GM21528 (cell line): ENCODE measurements at regions not wholly inside any gene's neighbourhood (a gene's known extent, or its start where the extent isn't known, plus 50 kb on each side); places are given as distances from the start of the nearest gene placed in this dataset.

Experiments
- ATAC-seq: cut with Tn5 transposase; IDR thresholded peaks from one replicate; pipeline ENCODE4 v1.9.1; 2021; ENCODE audit warnings: mild to moderate bottlenecking, moderate library complexity; ENCODE audit not compliant: unreplicated experiment, low FRiP score

DNA sequence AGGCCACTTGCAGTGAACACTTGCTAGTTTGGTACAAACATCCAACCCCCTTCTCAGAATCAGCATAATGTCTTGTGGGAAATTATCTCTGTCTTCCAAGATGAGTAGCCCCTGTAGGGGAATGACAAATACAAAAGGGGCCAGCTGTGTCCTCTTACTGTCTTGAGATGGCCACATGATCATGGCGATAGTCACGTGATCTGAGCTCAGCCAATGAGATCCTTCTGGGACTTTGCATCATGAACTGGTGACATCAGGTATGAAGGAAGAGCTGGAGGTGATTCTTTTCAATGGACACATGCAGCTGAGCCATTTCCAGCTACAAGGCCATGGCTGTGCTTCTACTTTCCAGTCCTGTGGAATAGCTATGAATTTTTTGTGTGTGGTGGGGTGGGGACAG lies 206.3 kb downstream of the IRX1 start:
- ATAC-seq = no peak

DNA sequence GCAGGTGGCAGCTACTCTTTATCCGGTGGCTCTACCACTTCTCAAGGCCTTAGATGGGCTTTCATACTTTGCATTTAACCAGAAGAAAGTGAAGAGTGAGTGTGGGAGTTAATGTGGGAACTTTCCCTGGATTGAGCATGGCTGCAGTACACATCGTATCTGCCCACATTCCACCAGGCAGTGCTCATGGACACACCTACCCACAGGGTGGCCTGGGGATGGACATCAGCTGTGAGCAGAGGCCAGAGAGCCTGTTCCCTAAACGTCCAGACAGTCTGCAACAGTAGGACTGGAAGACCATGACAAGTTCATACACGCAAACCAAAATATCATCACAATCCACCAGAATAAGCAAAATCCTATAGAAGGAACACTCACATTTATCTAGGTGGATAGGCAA lies 213.8 kb downstream of the IRX1 start:
- ATAC-seq = no peak

DNA sequence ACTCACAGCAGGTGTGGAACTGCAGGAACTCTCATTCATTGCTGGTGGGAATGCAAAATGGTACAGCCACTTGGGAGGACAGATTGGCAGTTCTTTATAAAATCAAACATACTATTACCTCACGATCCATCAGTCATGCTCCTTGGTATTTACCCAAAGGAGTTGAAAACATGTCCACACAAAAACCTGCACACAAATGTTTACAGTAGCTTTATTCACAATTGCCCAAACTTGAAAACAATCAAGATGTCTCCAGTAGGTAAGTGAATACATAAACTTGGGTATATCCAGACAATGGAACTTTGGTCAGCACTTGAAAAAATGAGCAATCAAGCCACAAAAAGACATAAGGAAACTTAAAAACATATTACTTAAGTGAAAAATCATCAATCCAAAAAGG lies 215.5 kb downstream of the IRX1 start:
- no peak for ATAC-seq

DNA sequence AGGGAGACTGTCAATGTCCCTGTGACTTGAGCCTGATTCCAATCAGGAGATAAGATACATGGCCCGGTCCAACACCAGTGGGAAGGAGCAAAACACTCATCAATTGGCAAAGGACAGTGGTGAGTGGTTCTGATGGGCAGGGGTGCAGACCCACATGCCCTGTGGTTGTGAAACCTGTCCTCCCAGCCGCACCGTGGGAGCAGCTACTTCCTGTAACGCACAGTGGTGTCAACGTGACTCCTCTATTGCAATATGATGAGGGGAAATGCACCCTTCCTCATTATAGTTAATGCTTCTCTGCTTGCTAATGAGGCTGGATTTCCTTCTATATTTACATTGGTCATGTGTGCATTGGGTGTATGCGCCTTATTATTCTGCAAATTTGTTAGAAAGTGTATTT lies 223.0 kb downstream of the IRX1 start:
- ATAC-seq = no peak

DNA sequence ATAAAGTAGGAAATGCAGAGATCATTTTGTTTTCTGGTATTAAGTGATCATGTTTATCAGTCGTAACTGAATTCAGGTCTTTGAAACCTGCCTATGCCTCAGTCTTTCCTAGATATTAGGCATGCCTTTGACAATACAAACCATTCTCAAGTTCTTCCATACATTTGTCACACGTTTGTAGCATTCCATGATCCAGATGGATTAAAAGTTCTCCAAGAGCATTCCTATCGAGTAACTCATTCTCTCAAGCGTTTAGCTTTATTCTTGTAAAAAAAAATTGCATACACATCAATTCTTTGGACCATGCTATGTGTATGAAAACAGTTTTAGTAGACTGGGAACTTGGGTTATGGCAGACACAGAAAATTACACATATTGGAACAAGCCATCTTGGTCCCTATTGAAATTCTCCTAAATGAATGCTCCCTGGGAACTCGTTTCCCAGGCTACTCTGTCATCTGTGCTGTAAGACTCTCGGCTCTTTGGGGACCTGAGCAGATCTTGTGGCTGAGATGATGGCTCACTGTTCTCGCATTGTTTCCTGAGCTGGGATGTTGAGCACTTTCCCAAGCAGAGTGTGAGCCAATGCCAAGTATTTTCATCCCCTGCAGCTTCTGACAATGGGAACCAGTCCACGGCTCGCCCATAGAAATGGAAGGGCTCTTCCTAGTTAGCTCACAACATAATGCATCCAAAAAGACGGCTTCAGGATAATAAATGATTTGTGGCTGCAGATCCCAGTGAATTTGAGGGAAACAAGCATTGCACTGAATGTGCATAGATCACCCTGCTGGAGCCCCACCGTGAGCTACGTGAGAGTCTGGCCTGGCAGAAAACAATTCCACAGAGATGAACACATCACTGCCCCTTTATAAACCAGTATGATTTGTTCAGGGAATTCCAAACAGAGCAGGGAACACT lies 230.2 kb downstream of the IRX1 start:
- ATAC-seq = no peak

DNA sequence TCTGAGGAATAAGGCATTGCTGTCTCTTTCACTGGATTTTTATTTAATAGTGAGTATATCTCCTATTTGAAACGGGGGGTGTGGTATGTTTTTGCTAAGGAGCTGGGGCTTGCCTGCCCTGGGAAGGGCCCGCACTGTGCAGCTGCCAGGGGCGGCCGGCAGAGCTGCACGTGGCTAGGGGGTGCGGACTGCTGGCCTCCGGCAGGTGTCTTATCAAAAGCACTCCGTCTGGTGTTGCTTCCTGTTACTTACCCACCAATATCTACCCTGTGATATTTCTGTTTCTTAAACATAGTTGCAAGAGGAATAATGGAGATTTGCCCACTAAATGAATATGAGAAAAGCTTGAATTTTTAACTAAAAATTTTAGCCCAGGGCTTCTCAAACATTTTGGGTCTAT lies 232.0 kb downstream of the IRX1 start:
- ATAC-seq = no peak

DNA sequence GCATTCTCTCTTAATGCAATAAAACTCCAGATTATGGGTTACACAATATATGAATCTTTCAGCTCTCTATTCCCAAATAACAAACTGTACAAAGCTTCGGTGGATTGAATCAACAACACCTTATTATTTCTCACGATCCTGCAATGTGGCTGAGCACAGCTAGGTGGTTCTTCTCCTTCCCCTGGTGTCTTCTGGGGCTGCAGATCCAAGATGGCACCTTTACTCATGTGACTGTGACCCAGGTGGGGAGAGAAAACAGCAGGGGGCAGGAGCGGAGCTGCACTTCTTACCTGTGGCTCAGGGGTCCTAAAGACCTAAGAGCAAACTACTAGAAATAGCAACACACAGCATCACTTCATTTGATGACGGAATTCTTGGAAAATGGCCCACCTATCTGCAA lies 233.1 kb downstream of the IRX1 start:
- no peak for ATAC-seq

DNA sequence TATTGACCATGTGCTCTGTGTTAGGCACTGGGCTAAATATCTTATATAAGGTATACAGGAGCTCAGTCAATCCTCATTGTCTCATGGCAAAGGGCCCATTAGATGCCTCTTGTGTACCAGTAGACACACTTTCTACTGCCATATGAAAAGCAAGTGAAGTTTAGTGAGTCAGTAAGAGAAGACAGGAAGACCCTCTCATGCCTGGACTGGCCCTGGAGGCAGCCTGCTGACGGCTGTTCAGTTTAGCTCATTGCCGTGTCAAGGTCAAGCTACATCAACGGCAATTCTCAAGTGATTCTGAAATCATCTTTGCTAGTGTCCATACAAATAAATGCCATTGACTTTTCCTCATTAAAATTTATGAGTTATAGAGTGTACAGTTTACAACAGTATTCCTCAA lies 237.9 kb downstream of the IRX1 start:
- ATAC-seq = no peak

DNA sequence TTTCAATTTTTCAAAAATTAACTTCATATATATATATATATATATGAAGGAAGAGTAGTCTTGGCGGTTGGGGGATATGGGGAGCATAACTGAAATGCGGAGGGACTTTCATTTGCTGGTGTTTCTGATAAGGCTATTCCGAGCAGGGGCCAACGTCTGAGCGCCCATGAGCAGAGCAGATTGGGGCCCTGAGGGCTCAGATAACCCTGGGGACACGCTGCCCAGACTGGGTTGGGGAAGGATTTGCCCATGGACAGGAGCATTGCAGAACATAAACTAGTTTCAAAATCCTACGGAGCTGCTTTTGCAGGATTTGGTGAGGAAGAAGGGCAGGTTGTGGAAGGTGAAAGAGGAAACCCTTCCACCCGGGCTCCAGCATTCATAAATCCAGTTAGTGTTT lies 240.2 kb downstream of the IRX1 start:
- no peak for ATAC-seq

DNA sequence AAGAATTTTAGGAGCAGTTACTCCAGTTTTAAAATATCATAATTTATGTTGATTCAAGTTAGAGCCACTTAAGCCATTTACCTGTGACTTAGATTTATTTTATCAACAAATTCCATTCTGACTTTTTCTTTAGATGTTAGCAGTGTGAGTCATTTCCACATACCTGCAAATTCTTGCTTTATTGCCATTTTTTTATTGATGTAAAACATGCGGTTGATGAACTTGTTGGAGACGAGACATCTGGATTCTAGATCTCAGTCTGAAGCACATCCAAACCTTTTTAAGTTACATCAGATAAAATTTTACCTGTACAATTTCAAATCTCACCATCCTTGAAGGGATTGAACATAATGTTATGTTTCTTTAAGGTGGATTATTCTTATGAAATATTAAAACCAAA lies 240.9 kb downstream of the IRX1 start:
- ATAC-seq = no peak

DNA sequence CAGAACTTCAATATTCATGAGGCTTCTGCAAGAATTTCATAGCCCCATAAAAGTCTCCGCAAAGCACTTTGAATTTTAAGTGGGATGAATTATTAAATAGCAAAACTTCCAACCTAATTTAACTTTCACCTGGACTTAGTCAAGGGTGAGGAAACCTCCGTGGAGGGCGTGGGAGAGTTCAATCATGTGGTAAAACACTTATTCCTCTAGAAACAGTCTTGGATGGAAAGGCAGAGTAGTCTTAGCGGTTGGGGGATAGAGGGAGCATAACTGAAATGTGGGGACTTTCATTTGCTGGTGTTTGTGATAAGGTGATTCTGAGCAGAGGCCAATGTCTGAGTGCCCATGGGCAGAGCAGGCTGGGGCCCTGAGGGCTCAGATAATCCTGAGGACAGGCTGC lies 241.9 kb downstream of the IRX1 start:
- no peak for ATAC-seq

DNA sequence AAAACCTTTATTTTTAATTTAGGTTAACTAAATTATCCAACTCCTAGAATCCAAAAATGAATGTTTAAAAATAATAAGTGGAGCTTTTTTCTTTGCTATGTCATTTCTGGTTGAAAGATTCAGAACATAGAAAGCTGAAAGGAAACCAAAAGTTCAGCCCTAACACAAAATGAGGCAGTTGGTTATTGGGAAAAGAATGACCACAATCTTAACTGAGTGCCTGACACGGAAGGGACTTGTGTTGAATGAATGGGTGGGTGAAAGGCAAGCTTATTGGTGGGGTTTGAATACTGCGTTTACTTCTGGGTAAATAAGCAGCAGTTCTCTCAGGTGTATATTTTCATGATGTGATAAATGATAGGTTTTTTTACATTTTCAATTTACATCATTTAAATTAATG lies 243.5 kb downstream of the IRX1 start:
- ATAC-seq = no peak

DNA sequence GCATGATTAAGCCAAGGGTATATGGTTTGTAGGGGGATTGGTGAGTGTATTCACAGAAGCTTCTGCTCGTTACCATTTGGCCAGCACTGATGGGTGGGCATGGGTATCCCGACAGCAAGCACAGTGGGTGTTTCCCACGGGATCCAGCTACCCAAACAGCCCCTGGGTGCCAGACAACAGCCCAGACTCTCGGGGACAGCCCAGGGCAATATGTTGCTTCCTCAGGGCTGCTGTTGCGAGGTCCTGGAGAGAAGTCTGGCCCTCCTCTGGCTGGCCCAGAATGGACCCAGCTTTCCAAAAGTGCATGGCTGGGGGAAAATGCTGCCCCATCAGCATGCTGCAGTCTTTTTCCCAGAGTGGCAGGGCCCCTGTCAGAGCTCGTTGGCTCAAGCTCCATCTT lies 247.0 kb downstream of the IRX1 start:
- ATAC-seq = no peak

DNA sequence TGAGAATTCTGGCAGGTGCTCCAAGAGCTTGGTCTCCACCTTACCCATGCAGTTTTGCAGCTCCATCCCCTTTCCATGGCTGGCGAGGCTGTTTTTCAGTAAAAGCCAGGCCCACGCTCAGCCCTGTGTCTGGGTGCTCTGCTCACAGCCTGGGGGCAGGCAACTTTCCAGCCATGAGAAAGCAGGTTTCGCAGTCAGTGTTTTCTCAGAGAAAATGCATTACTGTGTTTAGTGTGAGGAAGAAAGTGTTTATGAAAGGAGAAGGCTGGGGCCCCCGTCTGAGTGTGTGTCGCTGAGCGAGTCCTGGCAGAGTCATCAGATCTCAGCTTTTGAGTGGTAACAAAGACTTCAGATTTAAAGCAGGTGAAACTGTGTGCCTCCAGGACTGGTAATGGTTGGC lies 248.1 kb downstream of the IRX1 start:
- no peak for ATAC-seq

DNA sequence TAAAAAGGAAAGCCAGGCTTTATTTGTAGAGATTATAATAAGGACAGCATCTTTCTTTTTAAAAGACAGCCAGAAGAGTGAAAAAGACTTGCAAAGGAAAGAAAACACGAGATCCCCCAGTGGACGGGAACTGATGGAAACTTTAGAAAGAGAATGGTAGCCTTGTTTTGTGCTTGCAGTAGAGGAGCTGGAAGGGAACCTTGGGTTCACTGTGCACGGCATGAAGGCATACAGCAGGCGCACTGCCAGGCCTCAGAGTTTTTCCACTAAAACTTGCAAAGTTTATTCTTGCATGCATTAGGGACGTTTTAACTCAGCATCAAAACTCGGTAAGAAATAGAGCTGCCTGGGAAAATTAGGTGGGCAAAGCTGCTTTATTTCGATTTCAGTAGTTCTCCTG lies 248.6 kb downstream of the IRX1 start:
- ATAC-seq = no peak

DNA sequence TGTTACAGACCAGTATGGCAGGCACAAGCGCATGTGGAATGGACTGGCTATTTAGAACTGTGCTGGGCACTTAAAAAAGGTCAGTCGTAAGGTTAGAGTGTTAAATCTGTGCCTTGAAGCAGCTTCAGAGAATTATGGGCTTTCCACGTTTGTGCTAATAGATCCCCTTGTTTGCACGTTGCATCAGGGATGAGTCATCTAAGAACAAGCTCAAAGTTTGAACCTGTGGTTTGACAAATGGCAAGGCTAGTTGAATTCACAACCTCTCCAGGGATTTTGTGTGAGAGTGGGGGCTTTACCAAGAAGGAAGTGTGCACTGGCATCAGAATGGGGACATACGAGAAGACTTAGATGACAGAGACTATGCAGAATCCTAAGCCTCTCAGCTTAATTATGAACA lies 249.6 kb downstream of the IRX1 start:
- no peak for ATAC-seq

DNA sequence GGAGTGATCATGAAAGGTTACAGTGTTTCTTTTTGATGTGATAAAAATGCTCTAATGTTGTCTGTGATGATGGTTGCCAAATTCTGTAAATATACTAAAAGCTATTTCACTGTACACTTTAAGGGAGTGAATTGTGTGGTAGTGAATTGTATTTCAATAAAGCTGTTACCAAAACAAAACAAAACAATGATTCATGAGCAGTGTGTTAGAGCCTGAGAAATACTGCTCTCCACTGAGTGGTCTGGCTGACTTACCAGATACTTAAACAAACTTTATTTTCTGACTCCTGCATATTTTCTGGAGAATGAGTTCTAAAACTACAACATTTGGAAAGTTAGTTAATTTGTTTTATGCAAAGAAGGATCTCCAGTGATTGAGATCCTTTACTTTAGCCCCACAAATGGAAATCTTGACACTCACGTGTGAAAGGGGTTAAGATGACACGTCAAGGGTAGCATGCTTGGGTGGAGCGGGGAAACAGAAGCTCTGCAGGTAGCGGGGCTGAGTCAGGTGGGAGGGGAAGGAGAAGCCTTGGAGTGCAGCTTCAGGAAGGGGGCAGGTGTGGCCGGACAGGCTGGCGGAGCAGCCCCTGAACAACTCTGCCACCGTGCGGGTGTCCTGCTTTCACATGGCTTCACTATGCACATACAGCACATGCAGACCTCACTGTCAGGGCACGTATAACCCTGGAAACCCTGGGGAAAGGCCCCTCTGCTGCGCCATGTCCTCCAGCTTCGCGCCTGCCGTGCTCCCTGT lies 256.7 kb downstream of the IRX1 start:
- no peak for ATAC-seq

DNA sequence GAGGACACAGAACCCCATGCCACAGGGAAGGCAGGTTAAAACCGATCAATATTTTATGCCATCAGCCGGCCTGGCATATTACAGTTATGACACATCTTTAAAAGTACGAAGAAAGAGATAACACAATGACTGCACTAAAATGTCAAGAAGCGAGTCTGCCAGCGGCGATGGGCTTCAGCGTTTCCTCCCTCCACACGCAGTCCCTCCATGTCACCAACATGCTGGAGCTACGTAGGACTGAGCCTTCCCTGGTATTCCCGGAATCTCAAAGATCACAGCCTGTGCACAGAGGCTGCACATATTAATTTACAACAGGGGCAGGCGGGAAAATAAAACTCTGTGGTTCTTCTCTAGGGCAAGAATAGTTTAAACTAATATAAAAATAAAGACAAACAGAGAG lies 257.7 kb downstream of the IRX1 start:
- no peak for ATAC-seq

DNA sequence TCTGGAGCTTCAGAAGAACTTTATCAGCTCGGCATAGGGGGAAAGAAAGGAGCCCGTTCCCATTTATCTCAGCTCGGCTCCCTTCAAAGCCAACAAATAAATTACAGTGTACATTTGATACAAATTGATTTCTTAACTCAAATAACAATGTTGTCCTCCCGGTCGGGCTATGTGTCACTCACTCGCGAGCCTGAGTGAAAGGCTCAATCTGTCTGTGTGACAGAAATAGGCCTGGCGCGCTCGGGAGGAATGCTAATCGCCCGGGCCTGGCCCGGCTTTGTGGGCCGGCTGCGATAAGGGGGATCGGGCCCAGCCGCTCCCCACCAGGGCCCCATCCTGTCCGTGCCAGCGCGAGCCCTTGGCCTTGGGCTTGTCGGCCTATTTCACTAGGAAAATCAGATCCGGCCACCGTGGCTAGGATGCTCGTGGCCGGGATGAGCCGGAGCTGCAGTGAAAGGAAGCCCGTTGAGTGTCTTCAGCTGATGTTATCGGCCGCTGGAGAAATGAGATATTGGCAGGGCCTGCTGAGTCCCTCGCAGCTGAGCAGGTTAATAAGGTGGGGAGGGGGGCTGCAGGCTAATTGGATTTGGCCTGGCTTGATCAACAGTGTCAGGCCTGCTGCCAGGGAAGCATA lies 258.7 kb downstream of the IRX1 start:
- ATAC-seq = no peak

DNA sequence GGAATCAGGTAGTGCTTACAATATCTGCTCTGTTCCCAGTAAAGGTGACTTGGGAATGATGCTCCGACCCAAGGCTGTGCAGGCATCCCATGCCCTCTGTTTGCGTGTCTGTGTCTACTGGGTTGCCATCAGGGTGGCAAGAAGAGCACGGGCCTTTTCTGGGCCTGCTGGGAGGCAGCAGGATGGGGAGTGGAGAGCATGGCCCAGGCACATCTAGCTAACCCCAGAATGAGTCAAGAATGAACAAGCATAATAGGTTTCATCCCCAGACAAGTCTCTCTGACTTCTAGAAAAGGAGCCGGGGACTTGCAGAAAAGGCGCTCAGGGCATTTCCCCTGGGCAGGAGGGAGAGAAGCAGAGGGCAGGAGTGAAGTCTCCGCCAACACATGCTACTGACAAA lies 260.4 kb downstream of the IRX1 start:
- ATAC-seq = no peak

DNA sequence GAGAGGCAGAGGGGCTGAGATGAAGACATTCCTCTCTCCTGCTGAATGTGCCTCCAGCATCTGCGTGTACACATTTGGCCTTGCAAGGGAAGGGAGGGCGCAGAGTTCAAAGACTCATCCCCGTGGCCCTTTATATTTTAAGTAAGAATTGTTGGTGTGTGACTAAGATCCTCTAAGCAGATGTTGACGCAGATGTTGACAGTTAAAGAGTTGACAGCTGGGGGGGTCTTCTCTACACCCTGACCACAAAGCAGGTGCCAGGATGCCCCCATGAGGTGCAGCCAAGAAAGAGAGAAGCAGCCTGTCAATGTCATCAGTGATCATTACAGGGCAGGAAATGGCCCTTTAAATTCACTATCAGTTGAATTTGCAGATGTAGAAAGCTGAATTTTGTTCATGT lies 262.9 kb downstream of the IRX1 start:
- ATAC-seq = no peak

DNA sequence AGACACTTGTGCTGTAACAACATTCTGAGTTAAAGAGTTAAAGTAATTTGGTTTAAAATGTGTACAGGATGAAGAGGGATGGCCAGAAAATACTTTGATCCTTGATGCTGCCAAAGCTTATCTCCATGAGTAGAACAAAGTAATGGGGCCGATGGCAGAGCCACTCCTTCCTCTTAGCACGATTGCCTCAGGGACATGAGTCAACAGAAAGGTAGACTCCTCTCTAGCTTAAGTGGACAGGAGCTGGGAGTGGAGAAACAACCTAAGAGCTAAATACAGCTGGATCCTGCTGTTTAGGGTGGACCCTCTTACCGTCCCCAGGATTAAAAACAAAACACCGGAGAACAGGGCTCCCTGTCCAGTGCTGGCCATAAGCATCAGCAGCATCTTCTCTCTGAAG lies 267.3 kb downstream of the IRX1 start:
- ATAC-seq = no peak
